ENCODE measurements at regions not wholly inside any gene's neighbourhood (a gene's known extent, or its start where the extent isn't known, plus 50 kb on each side); places are given as distances from the start of the nearest gene placed in this dataset.

- Histone ChIP-seq H3K9me3 (ENCODE audit: control insufficient read depth in 1 of 2, insufficient read depth in 1 of 2, low read depth in 1 of 2, low read length in 2 of 2) (no peaks in the 10 kb centered on the region), H3K9me2 (ENCODE audit: insufficient read depth) (no peaks in the 10 kb centered on the region), H3K36me3 (ENCODE audit: control insufficient read depth in 1 of 2, insufficient read depth in 2 of 2, low read length in 2 of 2) (no peaks in the 10 kb centered on the region), H4K20me1 (ENCODE audit: insufficient read depth) (no peaks in the 10 kb centered on the region), H3K4me3 (replicated peaks in 1 of 2; ENCODE audit: low read depth in 1 of 2, low read length in 2 of 2) (no peak overlapping the region), H3K79me2 (ENCODE audit: insufficient read depth, low read length) (no peaks in the 10 kb centered on the region), H3K4me1 (ENCODE audit: control insufficient read depth in 1 of 2, insufficient read depth in 2 of 2, low read length in 2 of 2) (no peaks in the 10 kb centered on the region), H3K27me3 (ENCODE audit: insufficient read depth, low read length) (peaks cover 33% of the 10 kb centered on the region), H3K27ac (ENCODE audit: low read depth, low read length) (no peak overlapping the region), H2AFZ (ENCODE audit: low read depth, low read length, poor library complexity, severe bottlenecking) (no peak overlapping the region), H3K4me2 (ENCODE audit: low read length) (no peak overlapping the region), H3K9ac (ENCODE audit: low read length) (no peak overlapping the region)
- no peak for TF ChIP-seq ZFX (IDR thresholded peaks at IDR 0.05)
- RAD21 ChIA-PET (ENCODE audit: low non-redundant PET in 1 of 2, low total read pairs in 2 of 2, uncharacterized antibody in 2 of 2, unreplicated experiment in 2 of 2): no interaction called here
- CTCF ChIA-PET: no interaction called here
- DNase-seq (ENCODE audit: low read depth, low spot score) (no peak), ATAC-seq (no peak)
- POLR2A ChIA-PET: no interaction called here
- intact Hi-C loops (cut with micrococcal nuclease): no loop called here
- BruUV-seq (replicated peaks): no TSS peak
These were observed 352.3 kb upstream of the EEF2KMT start for GRCh38 chr16:5449901-5450300.

GRCh38 chr16:5448798-5449197 is 351.2 kb upstream of the EEF2KMT start:
- Histone ChIP-seq H3K4me1 (ENCODE audit: control insufficient read depth in 1 of 2, insufficient read depth in 2 of 2, low read length in 2 of 2) (no peaks in the 10 kb centered on the region), H4K20me1 (ENCODE audit: insufficient read depth) (no peaks in the 10 kb centered on the region), H3K79me2 (ENCODE audit: insufficient read depth, low read length) (no peaks in the 10 kb centered on the region), H3K4me3 (replicated peaks in 1 of 2; ENCODE audit: low read depth in 1 of 2, low read length in 2 of 2) (no peak overlapping the region), H3K36me3 (ENCODE audit: control insufficient read depth in 1 of 2, insufficient read depth in 2 of 2, low read length in 2 of 2) (no peaks in the 10 kb centered on the region), H3K27me3 (ENCODE audit: insufficient read depth, low read length) (peaks cover 29% of the 10 kb centered on the region), H3K4me2 (ENCODE audit: low read length) (no peak overlapping the region), H3K27ac (ENCODE audit: low read depth, low read length) (no peak overlapping the region), H3K9me2 (ENCODE audit: insufficient read depth) (no peaks in the 10 kb centered on the region), H2AFZ (ENCODE audit: low read depth, low read length, poor library complexity, severe bottlenecking) (no peak overlapping the region), H3K9ac (ENCODE audit: low read length) (no peak overlapping the region), H3K9me3 (ENCODE audit: control insufficient read depth in 1 of 2, insufficient read depth in 1 of 2, low read depth in 1 of 2, low read length in 2 of 2) (no peaks in the 10 kb centered on the region)
- ChIA-PET CTCF (no interaction called here), RAD21 (ENCODE audit: low non-redundant PET in 1 of 2, low total read pairs in 2 of 2, uncharacterized antibody in 2 of 2, unreplicated experiment in 2 of 2) (no interaction called here), POLR2A (no interaction called here)
- intact Hi-C loops (cut with micrococcal nuclease): no loop called here
- TF ChIP-seq ZFX (IDR thresholded peaks at IDR 0.05) (no peak), TCF7L2 (IDR thresholded peaks at IDR 0.05; ENCODE audit: borderline replicate concordance, extremely low read depth, insufficient read depth, insufficient read length) (no peak)
- DNase-seq (ENCODE audit: low read depth, low spot score) (no peak), ATAC-seq (no peak)
- BruUV-seq (replicated peaks): no TSS peak

- no peaks in the 10 kb centered on the region for H3K9me2 ChIP-seq (ENCODE audit: insufficient read depth)
- ChIA-PET CTCF (no interaction called here), RAD21 (ENCODE audit: low non-redundant PET in 1 of 2, low total read pairs in 2 of 2, uncharacterized antibody in 2 of 2, unreplicated experiment in 2 of 2) (no interaction called here), POLR2A (interaction anchor here (0.6 kb wide), 1 partner anchor 9 kb away, joined by 3 read pairs; no protein-coding TSS in a partner anchor)
- H2AFZ ChIP-seq (ENCODE audit: low read depth, low read length, poor library complexity, severe bottlenecking): no peak overlapping the region
- H3K27me3 ChIP-seq (ENCODE audit: insufficient read depth, low read length): peaks cover 26% of the 10 kb centered on the region
- H3K4me3 ChIP-seq (replicated peaks in 1 of 2; ENCODE audit: low read depth in 1 of 2, low read length in 2 of 2): no peak overlapping the region
- no peak overlapping the region for H3K9ac ChIP-seq (ENCODE audit: low read length)
- ATAC-seq (no peak), DNase-seq (ENCODE audit: low read depth, low spot score) (no peak)
- H4K20me1 ChIP-seq (ENCODE audit: insufficient read depth): no peaks in the 10 kb centered on the region
- H3K36me3 ChIP-seq (ENCODE audit: control insufficient read depth in 1 of 2, insufficient read depth in 2 of 2, low read length in 2 of 2): no peaks in the 10 kb centered on the region
- intact Hi-C loops (cut with micrococcal nuclease): no loop called here
- no peaks in the 10 kb centered on the region for H3K79me2 ChIP-seq (ENCODE audit: insufficient read depth, low read length)
- no peaks in the 10 kb centered on the region for H3K9me3 ChIP-seq (ENCODE audit: control insufficient read depth in 1 of 2, insufficient read depth in 1 of 2, low read depth in 1 of 2, low read length in 2 of 2)
- H3K4me2 ChIP-seq (ENCODE audit: low read length): no peak overlapping the region
- no peak overlapping the region for H3K27ac ChIP-seq (ENCODE audit: low read depth, low read length)
- BruUV-seq (replicated peaks): no TSS peak
- no peaks in the 10 kb centered on the region for H3K4me1 ChIP-seq (ENCODE audit: control insufficient read depth in 1 of 2, insufficient read depth in 2 of 2, low read length in 2 of 2)
- TF ChIP-seq CTCF (IDR thresholded peaks at IDR 0.05 in 2 of 3, conservative IDR thresholded peaks at IDR 0.05 in 1 of 3; ENCODE audit: borderline replicate concordance in 1 of 3, insufficient read depth in 1 of 3, low read depth in 2 of 3, low read length in 2 of 3) (no peak), TCF7L2 (IDR thresholded peaks at IDR 0.05; ENCODE audit: borderline replicate concordance, extremely low read depth, insufficient read depth, insufficient read length) (no peak), YY1 (IDR thresholded peaks at IDR 0.05; ENCODE audit: extremely low read depth, insufficient replicate concordance, low read depth, low read length) (no peak), MAX (IDR thresholded peaks at IDR 0.05) (no peak), REST (IDR thresholded peaks at IDR 0.05; ENCODE audit: low read depth) (no peak), RAD21 (IDR thresholded peaks at IDR 0.05; ENCODE audit: low read depth) (no peak)
These were observed 350.1 kb upstream of the EEF2KMT start for GRCh38 chr16:5447734-5448133.
